NCI-H2227 treated with DMSO at 0.1 percent for 48 hours (cell line): ENCODE measurements at regions not wholly inside any gene's neighbourhood (a gene's known extent, or its start where the extent isn't known, plus 50 kb on each side); places are given as distances from the start of the nearest gene placed in this dataset.
"Not testable (repeated sequence)": the region's sequence is repeated elsewhere in the genome, so short reads cannot be mapped to it uniquely, and the experiment has no call there.

Experiments used
- DNase-seq: peaks from one replicate; lab custom pipeline; 2025; lab: John Stamatoyannopoulos, UW

- not testable (repeated sequence) for DNase-seq
Observed at GRCh38 chr6:49274809-49275769, 188.0 kb downstream of the MMUT start.

GRCh38 chr6:49269190-49269589 is 193.9 kb downstream of the MMUT start:
- DNase-seq, result no peak

GRCh38 chr6:49264909-49265308 is 198.1 kb downstream of the MMUT start:
- DNase-seq, result no peak

- no peak for DNase-seq
Observed at GRCh38 chr6:49264496-49264895, 198.6 kb downstream of the MMUT start.

- no peak for DNase-seq
Observed at GRCh38 chr6:49257549-49257948, 205.5 kb downstream of the MMUT start.

- DNase-seq, result no peak
Observed at GRCh38 chr6:49255335-49255734, 207.7 kb downstream of the MMUT start.

GRCh38 chr6:49252901-49253300 is 210.2 kb downstream of the MMUT start:
- DNase-seq, result no peak

GRCh38 chr6:49233483-49233882 is 229.6 kb downstream of the MMUT start:
- DNase-seq, result no peak

- no peak for DNase-seq
Observed at GRCh38 chr6:49225471-49225870, 237.6 kb downstream of the MMUT start.

- DNase-seq, result no peak
Observed at GRCh38 chr6:49220293-49220692, 242.8 kb downstream of the MMUT start.

GRCh38 chr6:49205526-49205925 is 257.5 kb downstream of the MMUT start:
- no peak for DNase-seq

- no peak for DNase-seq
Observed at GRCh38 chr6:49202924-49203536, 260.0 kb downstream of the MMUT start.

GRCh38 chr6:49198015-49198414 is 265.0 kb downstream of the MMUT start:
- DNase-seq, result no peak

GRCh38 chr6:49162379-49162778 is 300.7 kb downstream of the MMUT start:
- DNase-seq, result not testable (repeated sequence)

- DNase-seq, result no peak
Observed at GRCh38 chr6:49155316-49155715, 307.7 kb downstream of the MMUT start.

- no peak for DNase-seq
Observed at GRCh38 chr6:49151957-49152356, 311.1 kb downstream of the MMUT start.

GRCh38 chr6:49151461-49151860 is 311.6 kb downstream of the MMUT start:
- DNase-seq, result no peak

GRCh38 chr6:49151033-49151432 is 312.0 kb downstream of the MMUT start:
- DNase-seq, result no peak

- no peak for DNase-seq
Observed at GRCh38 chr6:49145280-49145679, 317.8 kb downstream of the MMUT start.

GRCh38 chr6:49142421-49143151 is 320.5 kb downstream of the MMUT start:
- no peak for DNase-seq

GRCh38 chr6:49121970-49122369 is 341.1 kb downstream of the MMUT start:
- DNase-seq, result no peak

GRCh38 chr6:49118478-49118877 is 344.6 kb downstream of the MMUT start:
- no peak for DNase-seq

- DNase-seq, result no peak
Observed at GRCh38 chr6:49110916-49111315, 352.1 kb downstream of the MMUT start.
